Cardiac fibroblast (primary cell): ENCODE measurements at regions not wholly inside any gene's neighbourhood (a gene's known extent, or its start where the extent isn't known, plus 50 kb on each side); places are given as distances from the start of the nearest gene placed in this dataset.

ENCODE experiments used
- DNase-seq, 2 donors: peaks; one replicate each; pipeline versions ENCODE4 v3.0.0 to v3.0.0-alpha.2; 2010; ENCODE audit warnings: low read depth in 2 of 2
- H3K4me3 ChIP-seq, 2 donors: replicated peaks in 1 of 2; 1 replicate in 1 of 2; 2 replicates in 1 of 2; pipeline ENCODE4 v1.5.1; 2011; ENCODE audit warnings: low read depth in 2 of 2, low read length in 2 of 2, mild to moderate bottlenecking in 2 of 2, moderate library complexity in 1 of 2
- TF ChIP-seq, protein P1 (sequence below): IDR thresholded peaks from one replicate; pipeline ENCODE4 v1.5.1; 2011; ENCODE audit warnings: low read depth, mild to moderate bottlenecking, low read length, inconsistent platforms

- DNase-seq = no peak
- TF ChIP-seq, protein P1, sequence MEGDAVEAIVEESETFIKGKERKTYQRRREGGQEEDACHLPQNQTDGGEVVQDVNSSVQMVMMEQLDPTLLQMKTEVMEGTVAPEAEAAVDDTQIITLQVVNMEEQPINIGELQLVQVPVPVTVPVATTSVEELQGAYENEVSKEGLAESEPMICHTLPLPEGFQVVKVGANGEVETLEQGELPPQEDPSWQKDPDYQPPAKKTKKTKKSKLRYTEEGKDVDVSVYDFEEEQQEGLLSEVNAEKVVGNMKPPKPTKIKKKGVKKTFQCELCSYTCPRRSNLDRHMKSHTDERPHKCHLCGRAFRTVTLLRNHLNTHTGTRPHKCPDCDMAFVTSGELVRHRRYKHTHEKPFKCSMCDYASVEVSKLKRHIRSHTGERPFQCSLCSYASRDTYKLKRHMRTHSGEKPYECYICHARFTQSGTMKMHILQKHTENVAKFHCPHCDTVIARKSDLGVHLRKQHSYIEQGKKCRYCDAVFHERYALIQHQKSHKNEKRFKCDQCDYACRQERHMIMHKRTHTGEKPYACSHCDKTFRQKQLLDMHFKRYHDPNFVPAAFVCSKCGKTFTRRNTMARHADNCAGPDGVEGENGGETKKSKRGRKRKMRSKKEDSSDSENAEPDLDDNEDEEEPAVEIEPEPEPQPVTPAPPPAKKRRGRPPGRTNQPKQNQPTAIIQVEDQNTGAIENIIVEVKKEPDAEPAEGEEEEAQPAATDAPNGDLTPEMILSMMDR = no peak
- H3K4me3 ChIP-seq = no peak overlapping the region
Observed at GRCh38 chr20:57787990-57788781, 78.4 kb upstream of the PMEPA1 start.

GRCh38 chr20:57787151-57787989 is 77.6 kb upstream of the PMEPA1 start:
- TF ChIP-seq, protein P1 = no peak
- H3K4me3 ChIP-seq = no peak overlapping the region
- DNase-seq = no peak

DNA sequence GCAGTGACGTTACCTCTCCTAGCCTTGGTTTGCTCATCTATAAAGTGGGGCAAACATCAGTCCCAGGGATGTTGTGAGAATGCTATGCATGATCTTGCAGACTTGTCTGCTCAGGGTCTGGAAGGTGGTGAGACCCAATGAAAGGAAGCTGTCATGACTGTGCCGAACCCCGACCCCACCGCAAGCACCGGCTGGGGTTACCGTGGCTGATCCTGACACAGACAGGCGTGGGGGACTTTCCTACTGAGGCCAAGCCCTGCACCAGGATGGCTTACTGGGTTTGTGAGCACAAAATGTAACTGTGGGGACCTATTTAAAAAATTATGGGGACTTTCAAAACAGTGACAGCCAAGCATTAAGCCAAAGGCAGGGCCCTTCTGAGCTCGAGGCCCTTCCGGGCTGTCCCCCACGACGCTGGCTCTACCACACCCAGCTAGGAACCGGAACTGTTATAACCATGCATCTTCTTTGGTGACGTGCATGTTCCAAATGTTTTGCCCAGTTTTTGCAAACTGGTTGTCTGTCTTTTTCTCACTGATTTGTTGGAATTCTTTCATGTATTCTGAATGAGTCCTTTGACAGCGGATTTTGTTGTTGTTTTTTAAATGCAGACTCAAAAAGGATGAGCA is 76.6 kb upstream of the PMEPA1 start:
- no peak overlapping the region for H3K4me3 ChIP-seq
- TF ChIP-seq, protein P1 = no peak
- no peak for DNase-seq

GRCh38 chr20:57785720-57786119 is 75.9 kb upstream of the PMEPA1 start:
- no peak overlapping the region for H3K4me3 ChIP-seq
- DNase-seq = no peak
- TF ChIP-seq, protein P1 = no peak

GRCh38 chr20:57785061-57785460 is 75.2 kb upstream of the PMEPA1 start:
- no peak for DNase-seq
- H3K4me3 ChIP-seq = no peak overlapping the region
- TF ChIP-seq, protein P1 = no peak

- DNase-seq = no peak
- no peak overlapping the region for H3K4me3 ChIP-seq
- TF ChIP-seq, protein P1 = no peak
Observed at GRCh38 chr20:57783956-57784837, 74.4 kb upstream of the PMEPA1 start.
